HG02884 (cell line): ENCODE measurements at regions not wholly inside any gene's neighbourhood (a gene's known extent, or its start where the extent isn't known, plus 50 kb on each side); places are given as distances from the start of the nearest gene placed in this dataset.

Experiments used
- ATAC-seq: cut with Tn5 transposase; IDR thresholded peaks from one replicate; pipeline ENCODE4 v1.9.1; 2021; ENCODE audit warnings: mild to moderate bottlenecking, moderate library complexity; ENCODE audit not compliant: unreplicated experiment

DNA sequence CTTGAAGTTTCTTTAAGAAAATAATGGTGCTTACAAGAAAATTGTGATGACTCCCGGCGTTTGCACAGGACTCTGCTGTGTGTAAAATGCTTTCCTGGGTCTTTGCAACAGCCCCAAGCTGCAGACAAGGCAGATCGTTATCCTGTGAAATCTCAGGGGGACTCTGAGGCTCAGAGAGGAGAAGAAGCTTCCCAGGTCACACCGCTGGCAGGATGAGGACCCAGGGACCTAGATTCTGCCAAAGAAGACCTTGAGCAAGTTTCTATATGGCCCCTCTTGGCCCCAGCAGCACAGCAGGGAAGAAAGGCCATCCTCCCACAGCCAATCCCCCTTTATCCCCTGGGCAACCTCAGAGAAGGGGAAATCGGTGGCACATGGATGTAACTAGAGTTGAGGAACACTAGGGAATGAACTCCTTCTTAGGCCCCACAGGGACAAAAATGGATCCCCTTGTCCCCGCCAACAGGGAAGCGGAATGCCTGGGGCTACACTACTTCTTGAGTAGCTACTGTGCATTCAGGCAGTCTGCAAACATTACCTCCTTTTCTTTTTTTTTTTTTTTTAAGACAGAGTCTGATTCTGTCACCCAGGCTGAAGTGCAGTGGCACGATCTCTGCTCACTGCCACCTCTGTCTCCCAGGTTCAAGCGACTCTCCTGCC is 72.8 kb downstream of the CPN2 start:
- no peak for ATAC-seq

DNA sequence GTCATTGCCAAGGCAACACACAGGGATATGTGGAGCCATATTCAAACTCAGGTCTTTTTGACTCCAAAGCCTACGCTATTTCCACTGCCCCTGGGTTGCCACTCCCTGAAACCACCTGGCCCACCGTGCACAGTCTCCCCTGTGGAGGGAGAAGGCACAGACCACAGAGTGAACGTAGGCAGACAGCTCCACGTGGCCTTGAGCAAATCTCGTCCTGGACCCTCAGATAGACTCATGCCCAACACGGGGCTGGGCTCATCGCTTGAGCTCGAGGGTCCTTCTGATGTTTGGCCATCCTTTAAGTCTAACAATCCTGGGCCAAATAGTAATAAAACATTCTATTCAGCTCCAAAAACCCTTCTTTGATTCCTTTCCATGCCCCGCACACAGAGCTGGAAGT is 72.0 kb downstream of the CPN2 start:
- no peak for ATAC-seq

DNA sequence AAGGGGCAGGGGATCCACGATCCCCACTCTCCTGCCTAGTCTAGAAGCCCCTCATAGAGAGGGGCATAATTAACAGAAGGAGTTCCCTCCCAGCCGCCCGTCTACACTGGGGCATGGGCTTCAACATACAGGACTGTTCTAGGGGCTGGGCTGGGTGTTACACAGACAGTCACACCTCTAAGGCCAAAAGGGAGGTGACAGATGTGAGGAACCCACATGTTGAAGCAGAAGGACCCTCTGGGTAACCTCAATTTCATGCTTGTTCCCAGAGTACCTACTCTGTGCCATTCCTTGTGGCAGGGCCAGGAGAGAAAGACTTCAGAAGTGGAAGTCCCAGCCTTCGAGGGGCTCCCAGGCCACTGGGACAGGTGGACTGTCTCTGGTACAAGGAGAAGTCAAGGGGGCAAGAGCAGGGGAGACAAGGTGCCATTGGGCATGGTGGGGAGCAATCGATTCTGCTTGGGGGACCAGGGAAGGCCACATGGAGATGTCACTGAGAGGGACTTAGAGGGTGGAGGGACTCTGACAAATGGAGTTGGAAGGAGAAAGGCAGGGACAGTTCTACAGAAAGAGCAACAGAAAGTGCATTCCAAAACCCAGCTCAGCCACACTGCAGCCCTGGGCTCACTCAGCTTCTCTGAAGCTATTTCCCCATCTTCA is 71.3 kb downstream of the CPN2 start:
- ATAC-seq = no peak

DNA sequence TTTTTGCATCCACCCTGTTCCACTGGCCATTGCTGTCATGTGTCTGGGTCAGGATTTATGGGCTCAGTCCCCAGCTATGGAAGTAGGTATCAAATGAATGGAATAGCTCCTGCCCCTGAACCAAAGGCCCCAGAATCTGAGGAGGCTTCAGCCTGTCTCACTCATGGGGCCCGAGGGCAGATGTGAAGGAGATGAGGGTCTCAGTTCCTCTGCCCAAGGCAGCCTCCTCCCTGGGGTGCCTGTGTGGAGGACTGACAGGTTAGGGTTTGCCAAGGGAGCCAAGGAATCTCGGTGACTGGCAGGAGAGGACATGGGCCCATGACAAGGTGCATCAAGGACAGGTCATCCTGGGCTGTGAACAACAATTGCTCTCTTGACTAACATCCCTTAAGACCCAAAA is 70.4 kb downstream of the CPN2 start:
- no peak for ATAC-seq

DNA sequence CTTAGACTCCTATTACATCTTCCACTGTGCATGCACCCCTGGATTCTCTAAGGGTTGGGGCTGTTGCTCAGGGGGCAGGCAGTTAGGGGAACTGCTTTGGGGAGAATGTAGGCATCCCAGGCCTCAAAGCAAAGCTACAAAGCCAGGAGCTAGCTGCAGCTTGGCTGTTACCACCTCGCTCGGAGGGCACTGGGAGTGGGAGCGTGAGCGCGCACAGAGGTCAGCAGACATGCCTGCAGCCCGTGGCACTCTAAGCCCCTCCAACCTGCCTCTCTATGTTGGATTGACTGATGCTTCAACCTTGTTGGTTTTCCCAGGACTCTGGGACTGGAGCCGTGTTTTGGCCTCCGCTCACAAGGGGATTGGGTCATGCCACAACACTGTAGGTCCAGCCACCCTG is 69.8 kb downstream of the CPN2 start:
- ATAC-seq = no peak

DNA sequence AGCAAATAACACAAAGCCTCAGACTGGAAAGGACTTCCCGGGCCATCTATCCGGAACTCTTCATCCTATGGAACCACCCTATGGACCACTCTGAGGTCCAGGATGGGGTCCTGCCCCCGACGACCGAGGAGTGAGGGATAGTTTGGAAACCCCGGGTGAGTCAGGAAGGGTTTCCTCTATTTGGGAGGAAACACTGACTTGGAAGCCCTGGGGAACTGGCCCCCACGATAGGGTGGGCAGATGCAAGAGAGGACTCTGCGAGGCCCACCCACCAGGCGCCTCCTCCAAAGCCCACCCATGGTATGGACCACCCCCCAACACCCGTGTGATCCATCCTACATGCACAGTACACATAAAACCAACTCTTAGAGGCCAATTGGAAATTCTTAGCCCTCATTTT is 69.4 kb downstream of the CPN2 start:
- no peak for ATAC-seq

DNA sequence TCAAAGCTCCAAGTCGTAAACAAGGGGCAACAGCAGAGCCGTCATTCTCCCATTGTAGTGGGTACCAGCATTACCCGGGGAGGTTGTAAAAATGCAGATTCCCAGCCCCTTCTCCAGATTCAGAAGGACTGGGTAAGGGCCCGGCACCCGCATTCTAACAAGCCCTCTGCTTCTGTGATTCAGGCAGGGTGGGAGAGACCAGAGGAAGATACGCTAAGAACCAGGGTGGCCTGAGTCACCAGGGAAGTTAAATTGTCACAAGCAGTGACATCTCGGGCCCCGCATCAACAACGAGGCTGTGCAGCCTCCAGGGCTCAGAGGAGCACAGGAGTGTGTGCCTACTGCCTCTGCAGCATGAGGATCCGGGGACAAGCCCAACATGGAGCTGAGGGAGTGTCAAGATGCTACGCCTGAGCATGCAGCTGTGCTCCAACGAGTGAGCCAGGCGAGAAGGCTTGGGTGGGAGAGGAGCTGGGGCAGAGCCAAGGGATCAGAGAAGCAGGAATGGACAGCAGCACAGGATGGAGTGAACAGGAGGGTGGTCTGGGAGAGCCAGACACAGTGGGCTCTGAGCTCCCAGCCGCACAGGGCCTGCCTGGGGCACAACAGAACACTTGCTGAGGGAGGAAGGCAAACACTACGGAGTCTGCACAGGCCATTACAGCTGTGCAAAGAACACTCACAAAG is 68.5 kb downstream of the CPN2 start:
- no peak for ATAC-seq

DNA sequence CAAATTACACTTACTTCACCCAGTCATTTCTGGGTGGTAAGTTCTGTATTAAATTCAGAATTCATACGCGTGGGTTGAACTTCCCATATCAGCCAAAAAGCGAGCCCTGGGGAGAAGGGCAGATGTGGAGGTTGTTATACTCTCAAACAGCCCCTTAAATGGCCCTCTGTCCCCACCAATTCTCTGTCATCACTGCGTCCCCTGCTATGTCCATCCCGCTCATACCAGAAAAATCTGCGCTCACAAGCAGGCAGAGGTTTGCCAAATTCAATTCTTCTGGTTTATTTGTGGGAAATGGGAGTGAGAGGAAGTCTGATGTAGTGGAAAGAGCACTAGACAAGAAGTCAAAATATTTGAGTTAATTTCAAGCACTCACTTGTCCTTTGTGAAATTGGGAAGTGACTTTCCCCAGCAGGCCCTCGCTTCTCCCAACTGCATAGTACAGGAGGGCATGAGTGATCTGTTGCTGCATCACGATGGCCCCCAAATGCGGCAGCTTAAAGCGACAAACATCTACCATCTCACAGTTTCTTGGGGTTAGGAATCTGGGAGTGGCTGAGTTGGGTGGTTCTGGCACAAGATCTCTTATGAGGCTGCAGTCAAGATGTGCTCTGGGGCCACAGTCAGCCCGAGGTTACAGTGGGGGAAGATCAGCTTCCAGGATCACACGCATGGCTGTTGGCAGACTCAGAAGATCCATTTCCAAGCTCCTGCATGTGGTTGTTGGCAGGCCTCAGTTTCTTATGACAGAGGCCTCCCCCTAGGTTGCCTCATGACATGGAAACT is 67.7 kb downstream of the CPN2 start:
- ATAC-seq = no peak

DNA sequence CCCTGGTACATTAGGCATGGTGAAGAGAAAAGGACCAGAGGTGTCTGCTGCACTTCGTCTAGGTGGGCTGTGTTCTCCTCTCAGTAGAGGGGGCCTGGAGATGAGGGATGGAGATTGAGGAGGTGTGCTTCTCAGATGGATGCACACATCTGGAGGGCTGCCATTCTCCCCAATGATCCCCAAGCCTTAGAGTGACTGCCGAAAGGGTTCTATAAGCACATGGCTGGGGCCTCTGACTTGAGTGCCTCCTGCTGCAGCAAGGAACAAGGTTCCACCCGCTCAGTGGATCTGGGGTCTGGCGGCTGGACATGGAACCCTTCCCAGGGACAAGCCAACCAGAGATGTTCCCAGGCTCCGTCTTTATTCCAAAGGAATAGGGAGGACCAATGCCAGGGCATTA is 66.8 kb downstream of the CPN2 start:
- no peak for ATAC-seq

DNA sequence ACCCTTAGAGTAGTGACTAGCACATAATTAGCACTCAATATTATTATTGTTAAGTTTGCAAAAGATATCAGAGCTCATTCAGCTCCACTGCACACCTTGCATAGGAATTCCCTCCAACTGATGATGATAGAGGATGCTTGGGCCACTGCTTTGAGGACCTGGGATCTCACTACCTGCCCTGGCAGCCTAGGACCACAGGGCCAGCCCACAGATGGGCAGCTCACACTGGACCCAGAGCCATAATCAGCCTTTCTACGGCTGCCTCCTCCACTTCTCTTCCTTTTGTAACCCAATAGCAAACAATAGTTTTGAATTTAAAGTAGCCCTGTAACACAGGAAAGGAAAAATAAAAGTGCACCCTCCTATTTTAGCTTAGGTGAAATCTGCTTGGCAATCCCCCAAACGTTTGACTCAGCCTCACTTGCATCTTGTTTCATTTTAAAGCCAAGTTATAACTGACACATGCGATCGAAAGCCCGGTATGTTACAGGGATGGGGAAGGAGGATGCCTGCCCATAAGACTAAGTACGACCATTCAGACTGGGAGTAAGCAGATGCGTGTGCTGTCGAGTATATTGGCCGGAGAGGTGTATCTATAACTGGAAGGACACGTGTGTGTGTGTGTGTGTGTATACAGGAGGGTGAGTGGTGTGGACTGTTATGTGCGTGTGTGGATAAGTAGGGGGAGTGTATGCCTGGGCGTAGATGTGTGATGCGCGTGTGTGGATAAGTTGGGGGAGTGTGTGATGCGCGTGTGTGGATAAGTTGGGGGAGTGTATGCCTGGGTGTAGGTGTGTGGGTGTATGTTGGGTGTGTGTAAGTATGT is 65.9 kb downstream of the CPN2 start:
- ATAC-seq = no peak

DNA sequence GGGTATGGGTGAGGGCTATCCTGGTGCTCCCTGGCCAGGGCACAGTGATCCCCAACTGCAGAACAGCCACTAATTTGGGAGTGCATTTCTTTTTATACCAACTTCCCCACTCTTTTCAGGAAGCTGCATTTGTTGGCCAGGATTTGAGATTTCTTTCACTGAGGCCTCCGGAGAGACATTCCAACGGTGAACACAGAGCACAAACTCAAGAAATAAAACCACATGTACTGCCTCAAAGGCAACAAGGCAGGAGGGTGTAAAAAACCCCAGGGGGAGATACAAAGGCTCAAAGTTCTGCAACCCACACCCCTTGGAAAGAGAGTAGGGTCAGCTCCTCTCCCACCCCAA is 65.3 kb downstream of the CPN2 start:
- ATAC-seq = no peak

DNA sequence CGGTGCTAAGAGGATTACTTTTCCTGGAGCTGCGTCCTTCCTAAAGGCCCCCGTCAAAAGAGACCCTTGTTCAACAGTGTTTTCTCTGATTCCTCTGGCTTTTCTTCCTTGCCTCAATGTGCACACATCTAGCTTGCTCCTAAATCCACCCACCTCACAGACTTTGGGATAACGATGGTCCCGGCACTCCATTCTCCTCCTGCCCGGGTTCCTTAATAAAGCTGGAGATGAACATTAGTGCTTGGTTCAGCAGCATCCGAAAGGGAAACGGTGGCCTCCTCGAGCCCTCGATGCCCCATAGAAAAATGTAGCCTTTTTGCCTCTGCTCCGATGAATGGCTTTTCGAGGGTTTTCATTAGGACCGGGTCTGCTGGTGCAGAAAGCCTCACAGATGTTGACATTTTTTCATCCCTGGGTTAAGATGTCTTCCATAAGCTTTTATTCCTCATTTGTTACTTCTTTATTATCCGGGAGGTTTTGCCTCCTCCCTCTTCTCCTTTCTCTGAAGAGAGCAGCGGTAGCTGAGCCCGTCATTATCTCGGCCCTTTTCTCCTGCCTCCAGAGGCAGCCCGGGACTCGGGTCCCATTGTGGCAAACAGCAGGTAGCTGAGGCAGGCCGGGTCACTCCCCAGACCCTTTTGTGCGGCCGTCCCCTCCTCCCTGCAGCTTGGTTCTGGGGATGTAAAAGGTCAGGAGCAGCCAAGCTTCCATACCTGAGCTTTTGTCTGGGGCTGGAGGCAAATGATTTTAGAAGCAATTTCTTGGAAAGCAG is 64.6 kb downstream of the CPN2 start:
- no peak for ATAC-seq

DNA sequence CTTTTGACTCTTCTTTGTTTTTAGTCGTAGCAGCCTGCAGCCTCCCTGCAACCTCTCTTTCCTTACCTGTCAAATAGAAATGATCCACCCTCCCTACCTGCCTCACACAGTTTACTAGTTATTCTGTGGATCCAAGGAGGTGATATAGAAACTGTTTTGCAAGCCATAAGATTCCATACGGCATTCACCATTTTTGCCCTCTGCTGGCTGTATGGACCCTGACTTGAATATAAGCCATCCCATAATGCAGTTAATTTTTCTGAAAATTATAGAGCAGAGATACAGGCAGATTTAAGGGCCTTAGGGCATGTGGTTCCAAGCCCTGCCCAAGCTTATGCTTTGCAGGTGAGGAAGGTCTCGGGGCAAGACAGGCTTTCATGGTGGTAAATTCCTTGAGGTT is 63.8 kb downstream of the CPN2 start:
- ATAC-seq = no peak

DNA sequence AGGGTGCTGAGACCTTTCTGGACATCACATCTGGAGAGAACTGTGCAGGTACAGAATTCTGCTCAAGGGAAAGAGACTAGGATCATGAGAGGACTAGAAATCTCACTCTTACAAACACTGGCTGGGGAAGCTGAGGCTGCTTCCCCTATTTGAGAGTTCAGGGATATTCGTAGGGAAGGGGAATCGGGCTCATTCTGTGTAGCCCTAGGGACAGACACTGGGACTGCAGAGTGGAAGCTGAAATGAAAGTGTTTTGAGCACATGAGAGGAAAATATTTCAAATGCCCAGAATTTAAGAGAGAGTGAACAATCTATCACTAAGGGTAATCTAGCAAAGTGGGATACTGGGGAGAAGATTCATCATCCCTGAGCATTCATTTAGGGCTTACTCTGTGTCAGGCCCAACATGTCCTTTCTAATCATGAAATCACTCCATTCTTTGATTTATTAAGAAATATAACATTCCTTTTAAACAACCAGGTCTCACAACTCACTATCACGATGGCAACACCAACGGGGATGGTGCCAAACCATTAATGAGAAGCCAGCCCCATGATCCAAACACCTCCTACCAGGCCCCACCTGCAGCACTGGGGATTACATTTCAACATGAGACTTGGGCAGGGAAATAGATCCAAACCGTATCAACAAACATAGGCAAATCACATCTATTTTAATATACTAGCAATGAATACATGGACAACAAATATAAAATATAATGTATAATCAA is 63.0 kb downstream of the CPN2 start:
- no peak for ATAC-seq
